ENCODE measurements at regions not wholly inside any gene's neighbourhood (a gene's known extent, or its start where the extent isn't known, plus 50 kb on each side); places are given as distances from the start of the nearest gene placed in this dataset.

GRCh38 chr21:38729291-38729690 is 76.4 kb upstream of the ETS2 start:
- Mint-ChIP-seq H3K4me1 (ENCODE audit: unreplicated experiment) (peaks cover 6% of the 10 kb centered on the region), H3K36me3 (no peaks in the 10 kb centered on the region), H3K27ac (no peak overlapping the region), H3K27me3 (peaks cover 18% of the 10 kb centered on the region), H3K4me3 (no peak overlapping the region), H3K9me3 (peaks cover 16% of the 10 kb centered on the region)
- no peak for DNase-seq (ENCODE audit: extremely low spot score, unreplicated experiment)
- TF ChIP-seq CTCF (conservative IDR thresholded peaks at IDR 0.05) = no peak

- Mint-ChIP-seq H3K27me3 (peaks cover 18% of the 10 kb centered on the region), H3K27ac (no peak overlapping the region)
These were observed 75.9 kb upstream of the ETS2 start for GRCh38 chr21:38729754-38730379.

GRCh38 chr21:38733972-38734546 is 71.7 kb upstream of the ETS2 start:
- H3K9me3 Mint-ChIP-seq = no peaks in the 10 kb centered on the region

More at GRCh38 chr21:38729754-38730379, 75.9 kb upstream of the ETS2 start:
- Mint-ChIP-seq H3K36me3 (no peaks in the 10 kb centered on the region), H3K4me3 (no peak overlapping the region), H3K9me3 (peaks cover 11% of the 10 kb centered on the region), H3K4me1 (ENCODE audit: unreplicated experiment) (peaks cover 11% of the 10 kb centered on the region)
- DNase-seq (ENCODE audit: extremely low spot score, unreplicated experiment) = no peak
- no peak for TF ChIP-seq CTCF (conservative IDR thresholded peaks at IDR 0.05)

GRCh38 chr21:38734646-38735365 is 70.9 kb upstream of the ETS2 start:
- no peak for TF ChIP-seq CTCF (conservative IDR thresholded peaks at IDR 0.05)
- no peaks in the 10 kb centered on the region for H3K9me3 Mint-ChIP-seq
- DNase-seq (ENCODE audit: extremely low spot score, unreplicated experiment) = no peak
- no peaks in the 10 kb centered on the region for H3K36me3 Mint-ChIP-seq
- peaks cover 27% of the 10 kb centered on the region for H3K27me3 Mint-ChIP-seq
- H3K4me1 Mint-ChIP-seq (ENCODE audit: unreplicated experiment) = peaks cover 11% of the 10 kb centered on the region
- no peak overlapping the region for H3K27ac Mint-ChIP-seq
- H3K4me3 Mint-ChIP-seq = peak overlapping the region; percentile 88

More at GRCh38 chr21:38733972-38734546, 71.7 kb upstream of the ETS2 start:
- DNase-seq (ENCODE audit: extremely low spot score, unreplicated experiment) = peak; percentile 93
- H3K36me3 Mint-ChIP-seq = no peaks in the 10 kb centered on the region
- H3K4me3 Mint-ChIP-seq = peak overlapping the region; percentile 88
- peaks cover 27% of the 10 kb centered on the region for H3K27me3 Mint-ChIP-seq
- peak; percentile 95 for TF ChIP-seq CTCF (conservative IDR thresholded peaks at IDR 0.05)
- H3K4me1 Mint-ChIP-seq (ENCODE audit: unreplicated experiment) = peaks cover 11% of the 10 kb centered on the region
- peak overlapping the region; percentile 15 for H3K27ac Mint-ChIP-seq

- Mint-ChIP-seq H3K27me3 (peaks cover 27% of the 10 kb centered on the region), H3K4me1 (ENCODE audit: unreplicated experiment) (peaks cover 11% of the 10 kb centered on the region), H3K27ac (no peak overlapping the region), H3K9me3 (no peaks in the 10 kb centered on the region), H3K4me3 (peak overlapping the region; percentile 15), H3K36me3 (no peaks in the 10 kb centered on the region)
- no peak for TF ChIP-seq CTCF (conservative IDR thresholded peaks at IDR 0.05)
- DNase-seq (ENCODE audit: extremely low spot score, unreplicated experiment) = no peak
These were observed 70.0 kb upstream of the ETS2 start for GRCh38 chr21:38735626-38736206.

Data from type B pancreatic cell (in vitro differentiated cells).